Gastrocnemius medialis (tissue), 4 donors: ENCODE measurements at regions not wholly inside any gene's neighbourhood (a gene's known extent, or its start where the extent isn't known, plus 50 kb on each side); places are given as distances from the start of the nearest gene placed in this dataset.

Experiments
- CTCF ChIP-seq, 5 experiments: fragments of 450-650 bp in 3 of 5; fragments of 200-600 bp in 2 of 5; sonication (generic) in 2 of 5; IDR thresholded peaks in 4 of 5; conservative IDR thresholded peaks in 1 of 5; 1 replicate in 4 of 5; 2 replicates in 1 of 5; pipeline ENCODE4 v1.5.1; 2016 to 2019; ENCODE audit warnings: antibody characterized with exemption in 5 of 5, mild to moderate bottlenecking in 3 of 5, moderate library complexity in 3 of 5
- POLR2A ChIP-seq, 2 donors: fragments of 450-650 bp; IDR thresholded peaks; one replicate each; pipeline ENCODE4 v1.6.1; 2017; ENCODE audit warnings: antibody characterized with exemption in 2 of 2, mild to moderate bottlenecking in 2 of 2, moderate library complexity in 2 of 2

GRCh38 chr3:181872887-181873286 is 161.2 kb downstream of the SOX2 start:
- no peak for TF ChIP-seq POLR2A (IDR thresholded peaks at IDR 0.05)
- no peak for TF ChIP-seq CTCF (IDR thresholded peaks at IDR 0.05 in 4 of 5, conservative IDR thresholded peaks at IDR 0.05 in 1 of 5)
